ENCODE measurements at regions not wholly inside any gene's neighbourhood (a gene's known extent, or its start where the extent isn't known, plus 50 kb on each side); places are given as distances from the start of the nearest gene placed in this dataset.

DNA sequence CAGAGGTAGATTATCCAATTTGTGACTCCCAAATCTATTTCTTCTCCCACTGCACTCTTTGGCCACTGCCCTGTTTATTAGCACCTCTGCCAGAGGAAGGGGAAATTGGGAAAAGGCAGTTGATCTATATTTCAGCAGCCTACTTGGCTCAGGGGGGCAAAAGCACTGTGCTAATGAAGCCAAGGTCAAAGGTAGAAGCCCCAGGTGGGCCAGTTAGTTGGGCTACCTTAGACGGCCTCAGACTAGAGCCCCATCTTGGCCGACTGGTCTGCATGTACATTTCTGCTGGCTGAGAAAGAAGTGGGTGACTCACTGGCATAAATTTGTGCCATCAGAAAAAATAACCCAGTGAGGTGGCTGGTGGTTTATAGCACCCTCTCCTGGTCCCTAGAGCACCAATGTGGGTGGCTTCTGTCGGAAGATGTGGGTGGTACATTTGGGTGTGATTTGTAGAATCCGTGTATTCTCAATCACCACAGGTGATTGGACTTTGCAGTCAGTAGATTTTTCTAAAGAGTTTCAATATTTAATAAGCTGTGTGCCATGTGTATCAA, 293.3 kb upstream of the MKI67 start:
- ATAC-seq (ENCODE audit: insufficient read depth, low FRiP score): no peak
- H3K27me3 ChIP-seq (ENCODE audit: control insufficient read depth in 3 of 3, insufficient read depth in 3 of 3, low read length in 2 of 3): peaks cover 2 to 4% (median 3%) of the 10 kb centered on the region in 3 donors
- H3K4me3 ChIP-seq: no peak overlapping the region
- WGBS, 2 donors: 74 to 85% methylated on average over 4 of the region's 4 CpGs
- TF ChIP-seq, protein P1, sequence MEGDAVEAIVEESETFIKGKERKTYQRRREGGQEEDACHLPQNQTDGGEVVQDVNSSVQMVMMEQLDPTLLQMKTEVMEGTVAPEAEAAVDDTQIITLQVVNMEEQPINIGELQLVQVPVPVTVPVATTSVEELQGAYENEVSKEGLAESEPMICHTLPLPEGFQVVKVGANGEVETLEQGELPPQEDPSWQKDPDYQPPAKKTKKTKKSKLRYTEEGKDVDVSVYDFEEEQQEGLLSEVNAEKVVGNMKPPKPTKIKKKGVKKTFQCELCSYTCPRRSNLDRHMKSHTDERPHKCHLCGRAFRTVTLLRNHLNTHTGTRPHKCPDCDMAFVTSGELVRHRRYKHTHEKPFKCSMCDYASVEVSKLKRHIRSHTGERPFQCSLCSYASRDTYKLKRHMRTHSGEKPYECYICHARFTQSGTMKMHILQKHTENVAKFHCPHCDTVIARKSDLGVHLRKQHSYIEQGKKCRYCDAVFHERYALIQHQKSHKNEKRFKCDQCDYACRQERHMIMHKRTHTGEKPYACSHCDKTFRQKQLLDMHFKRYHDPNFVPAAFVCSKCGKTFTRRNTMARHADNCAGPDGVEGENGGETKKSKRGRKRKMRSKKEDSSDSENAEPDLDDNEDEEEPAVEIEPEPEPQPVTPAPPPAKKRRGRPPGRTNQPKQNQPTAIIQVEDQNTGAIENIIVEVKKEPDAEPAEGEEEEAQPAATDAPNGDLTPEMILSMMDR (IDR thresholded peaks at IDR 0.05; ENCODE audit: control extremely low read depth, extremely low read depth): no peak
- H3K9me3 ChIP-seq (ENCODE audit: control insufficient read depth in 4 of 4, insufficient read depth in 3 of 4, low read length in 3 of 4): peaks cover 0 to 5% (median 0%) of the 10 kb centered on the region in 4 donors
- DNase-seq: no peak
- H3K27ac ChIP-seq (ENCODE audit: low read depth in 1 of 2, low read length in 1 of 2): no peak overlapping the region
- H3K9ac ChIP-seq (ENCODE audit: insufficient read depth in 1 of 2, low read length in 2 of 2): no peak overlapping the region
- H3K4me1 ChIP-seq (ENCODE audit: control insufficient read depth in 5 of 5, insufficient read depth in 5 of 5, low read length in 5 of 5): no peaks in the 10 kb centered on the region
- H3K36me3 ChIP-seq (ENCODE audit: control insufficient read depth in 4 of 4, insufficient read depth in 4 of 4, low read length in 4 of 4): no peaks in the 10 kb centered on the region

DNA sequence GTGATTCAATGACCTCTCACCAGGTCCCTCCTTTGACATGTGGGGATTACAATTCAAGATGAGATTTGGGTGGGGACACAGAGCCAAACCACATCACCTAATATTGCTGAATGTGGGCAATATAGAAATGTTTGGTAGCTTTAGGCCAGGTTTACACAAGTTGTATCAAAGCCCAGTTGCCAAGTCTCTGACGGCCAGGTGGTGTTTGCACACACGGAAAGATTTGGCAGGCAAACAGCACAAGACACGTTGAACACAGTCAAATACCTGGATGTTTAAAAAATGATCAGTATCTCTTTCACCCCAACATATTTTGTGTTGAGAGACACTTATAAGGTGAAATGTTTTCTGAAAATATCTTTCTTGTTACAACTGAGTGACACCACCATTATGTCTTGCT, 294.4 kb upstream of the MKI67 start:
- no peak overlapping the region for H3K27ac ChIP-seq (ENCODE audit: low read depth in 1 of 2, low read length in 1 of 2)
- WGBS, 2 donors: 60 to 80% methylated on average over 3 of the region's 3 CpGs
- no peaks in the 10 kb centered on the region for H3K4me1 ChIP-seq (ENCODE audit: control insufficient read depth in 5 of 5, insufficient read depth in 5 of 5, low read length in 5 of 5)
- H3K9ac ChIP-seq (ENCODE audit: insufficient read depth in 1 of 2, low read length in 2 of 2): no peak overlapping the region
- H3K9me3 ChIP-seq (ENCODE audit: control insufficient read depth in 4 of 4, insufficient read depth in 3 of 4, low read length in 3 of 4): peaks cover 0 to 6% (median 0%) of the 10 kb centered on the region in 4 donors
- H3K4me3 ChIP-seq: no peak overlapping the region
- ATAC-seq (ENCODE audit: insufficient read depth, low FRiP score): no peak
- TF ChIP-seq, protein P1 (IDR thresholded peaks at IDR 0.05; ENCODE audit: control extremely low read depth, extremely low read depth): no peak
- no peak for DNase-seq
- peaks cover 2 to 5% (median 3%) of the 10 kb centered on the region in 3 donors for H3K27me3 ChIP-seq (ENCODE audit: control insufficient read depth in 3 of 3, insufficient read depth in 3 of 3, low read length in 2 of 3)
- no peaks in the 10 kb centered on the region for H3K36me3 ChIP-seq (ENCODE audit: control insufficient read depth in 4 of 4, insufficient read depth in 4 of 4, low read length in 4 of 4)

DNA sequence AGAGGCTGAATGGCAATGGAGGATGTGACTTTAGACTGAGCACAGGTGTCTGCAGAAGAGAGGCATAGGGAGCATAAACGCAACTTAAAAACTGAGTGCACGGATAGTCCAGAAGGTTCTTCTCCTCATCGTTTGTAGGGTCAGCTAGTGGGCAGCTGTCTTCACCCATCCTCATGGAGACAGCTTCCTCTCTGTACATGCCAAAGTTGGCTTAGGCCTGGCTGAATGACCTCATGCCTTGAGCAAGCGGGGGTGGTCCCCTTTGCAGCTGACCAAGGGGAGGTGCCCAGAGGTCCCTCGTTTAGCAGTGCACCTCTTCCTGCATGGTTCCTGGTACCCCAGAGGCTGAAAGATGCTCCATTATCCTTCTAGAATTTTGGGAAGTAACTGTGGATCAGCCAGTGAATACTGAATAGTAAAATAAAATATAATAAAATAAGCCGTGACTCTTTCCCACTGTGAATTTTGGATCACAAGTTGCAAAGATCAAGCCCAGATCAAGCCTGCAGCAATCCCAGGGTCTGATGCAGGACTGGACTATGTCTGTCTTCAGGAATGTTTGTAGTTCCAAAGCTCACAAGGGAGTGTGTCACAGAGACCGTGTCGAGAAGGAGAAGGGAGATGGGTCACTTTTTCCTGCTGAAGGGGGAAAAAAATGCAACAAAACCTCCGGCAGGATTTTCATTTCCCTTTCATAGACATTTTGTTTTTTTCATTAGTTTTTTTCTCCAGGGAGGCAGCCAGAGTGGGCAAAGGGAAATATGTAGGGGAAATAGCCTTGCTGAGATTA, 295.3 kb upstream of the MKI67 start:
- 70 to 76% methylated on average over 9 of the region's 9 CpGs for WGBS, 2 donors
- no peaks in the 10 kb centered on the region for H3K4me1 ChIP-seq (ENCODE audit: control insufficient read depth in 5 of 5, insufficient read depth in 5 of 5, low read length in 5 of 5)
- H3K27me3 ChIP-seq (ENCODE audit: control insufficient read depth in 3 of 3, insufficient read depth in 3 of 3, low read length in 2 of 3): peaks cover 2 to 5% (median 3%) of the 10 kb centered on the region in 3 donors
- no peak overlapping the region for H3K27ac ChIP-seq (ENCODE audit: low read depth in 1 of 2, low read length in 1 of 2)
- TF ChIP-seq, protein P1 (IDR thresholded peaks at IDR 0.05; ENCODE audit: control extremely low read depth, extremely low read depth): no peak
- DNase-seq: no peak
- H3K9ac ChIP-seq (ENCODE audit: insufficient read depth in 1 of 2, low read length in 2 of 2): no peak overlapping the region
- H3K9me3 ChIP-seq (ENCODE audit: control insufficient read depth in 4 of 4, insufficient read depth in 3 of 4, low read length in 3 of 4): peaks cover 0 to 6% (median 0%) of the 10 kb centered on the region in 4 donors
- H3K36me3 ChIP-seq (ENCODE audit: control insufficient read depth in 4 of 4, insufficient read depth in 4 of 4, low read length in 4 of 4): no peaks in the 10 kb centered on the region
- ATAC-seq (ENCODE audit: insufficient read depth, low FRiP score): no peak
- no peak overlapping the region for H3K4me3 ChIP-seq

Measured in lung (tissue), 11 donors.